Fibroblast of upper back skin (primary cell): ENCODE measurements at regions not wholly inside any gene's neighbourhood (a gene's known extent, or its start where the extent isn't known, plus 50 kb on each side); places are given as distances from the start of the nearest gene placed in this dataset.
A peak's percentile ranks its signal among the peaks of the same experiment; 100 is the strongest.

Source experiments
- DNase-seq: peaks from one replicate; pipeline ENCODE4 v3.0.0-alpha.2; 2013

DNA sequence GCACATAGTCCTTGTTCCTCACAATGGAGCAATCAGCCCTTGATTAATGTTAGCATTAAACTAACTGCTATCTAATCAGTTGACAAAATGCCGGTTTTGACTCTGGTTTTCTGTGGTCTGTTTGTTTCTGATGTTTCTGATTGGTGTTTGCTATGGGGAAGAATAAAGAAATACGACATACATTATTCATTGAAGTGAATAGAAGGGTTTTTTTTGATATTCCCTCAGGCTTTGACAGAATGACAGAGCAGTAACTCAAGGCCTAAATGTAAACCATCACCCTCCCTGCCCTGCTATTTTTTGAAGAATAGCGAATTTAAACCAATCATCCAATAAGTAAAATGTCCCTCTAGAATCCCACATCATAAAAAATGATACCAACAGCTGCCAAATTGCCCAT lies 65.5 kb upstream of the HS3ST1 start:
- no peak for DNase-seq

DNA sequence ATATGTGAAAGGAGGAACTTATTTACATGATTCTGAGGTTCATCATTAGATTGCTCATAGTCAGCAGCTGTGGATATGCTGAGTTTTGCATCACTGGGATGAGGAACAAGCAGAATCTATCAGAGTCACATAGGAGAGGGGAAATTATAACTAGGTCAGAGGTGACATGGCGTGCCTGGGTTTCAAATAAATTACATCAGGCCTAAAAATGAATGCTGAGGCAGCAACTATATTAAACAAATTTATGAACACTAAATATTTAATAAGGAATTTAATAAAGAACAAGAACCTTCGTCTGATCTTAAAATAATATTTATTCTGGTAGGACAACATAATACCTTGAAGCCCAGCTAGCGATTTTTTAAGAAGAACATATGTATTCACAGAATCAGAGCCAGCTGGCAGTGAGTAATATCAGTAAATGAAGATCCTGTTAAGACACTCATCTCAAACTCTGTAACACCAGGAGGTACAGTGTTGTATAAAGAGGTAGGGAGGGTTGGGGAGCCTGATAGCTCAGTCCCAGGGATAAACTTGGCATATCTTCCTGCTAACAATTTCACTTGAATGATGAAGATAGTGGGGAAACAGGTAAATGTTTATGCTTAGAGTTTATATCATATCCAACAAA lies 60.9 kb upstream of the HS3ST1 start:
- DNase-seq, result no peak

DNA sequence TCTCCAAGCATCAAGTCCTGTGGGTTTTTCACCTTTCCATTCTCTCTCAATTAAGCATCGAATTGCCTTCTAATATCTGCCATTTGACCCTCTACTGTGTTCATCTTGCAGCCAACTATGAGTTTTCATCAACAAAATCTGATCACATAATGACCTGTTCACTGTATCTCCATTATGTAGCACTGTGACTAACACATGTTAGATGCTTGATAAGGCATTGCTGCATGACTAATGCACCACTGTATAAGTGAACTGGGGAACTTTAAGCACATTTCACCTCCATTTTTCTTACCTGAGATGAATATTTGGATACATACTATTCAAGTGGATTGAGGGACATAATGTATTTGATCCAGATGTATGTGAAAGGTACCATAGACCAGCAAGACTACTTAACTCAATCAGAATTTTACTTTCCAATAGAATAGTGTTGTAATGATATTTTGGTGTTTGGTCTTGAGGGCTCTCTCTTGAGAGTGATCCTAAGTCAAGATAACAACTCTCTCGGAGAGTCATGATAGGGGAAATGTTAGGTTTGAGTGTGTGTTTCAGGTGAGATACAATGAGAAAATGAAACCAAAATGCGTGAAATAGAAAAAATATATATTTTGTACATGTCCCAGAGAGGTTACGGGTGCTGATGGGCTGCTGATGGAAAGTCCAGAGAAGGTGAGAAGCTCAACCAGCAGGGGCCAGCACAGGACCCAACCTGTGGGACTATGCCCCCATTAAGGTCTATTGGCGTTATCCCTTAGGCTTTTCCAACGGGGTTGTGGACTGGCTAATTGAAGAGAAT lies 60.2 kb upstream of the HS3ST1 start:
- no peak for DNase-seq

DNA sequence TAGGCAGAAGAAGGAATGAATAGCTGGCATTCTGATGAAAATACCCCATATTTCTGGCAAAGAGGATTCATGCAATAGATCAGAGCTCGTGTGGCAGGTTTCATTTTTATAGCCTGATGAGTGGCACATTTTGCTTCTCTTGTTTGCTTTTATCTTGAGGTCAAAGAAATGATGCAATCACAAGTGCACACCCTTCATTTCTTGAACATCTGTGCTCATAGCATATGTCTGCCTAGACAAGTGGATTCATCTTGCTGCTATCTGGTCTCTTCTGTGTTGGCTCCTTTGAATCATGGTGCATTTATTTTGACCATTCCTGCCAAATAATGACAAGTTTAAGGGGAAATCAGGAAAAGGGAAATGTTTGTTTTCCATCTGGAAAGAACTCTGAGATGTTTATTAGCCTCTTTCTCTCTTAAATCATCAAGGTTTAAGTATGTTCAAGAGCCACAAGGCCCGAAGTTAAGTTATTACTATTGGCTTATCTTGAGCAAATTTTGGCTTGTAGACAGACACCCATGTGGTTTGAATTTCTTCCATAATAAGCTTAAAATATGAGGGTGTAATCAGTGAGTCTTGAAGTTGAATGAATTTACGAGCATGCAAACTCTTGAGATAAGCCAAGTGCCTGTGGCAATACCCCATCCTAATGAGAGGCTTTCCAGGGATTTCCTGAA lies 59.3 kb upstream of the HS3ST1 start:
- peak; percentile 31 for DNase-seq

DNA sequence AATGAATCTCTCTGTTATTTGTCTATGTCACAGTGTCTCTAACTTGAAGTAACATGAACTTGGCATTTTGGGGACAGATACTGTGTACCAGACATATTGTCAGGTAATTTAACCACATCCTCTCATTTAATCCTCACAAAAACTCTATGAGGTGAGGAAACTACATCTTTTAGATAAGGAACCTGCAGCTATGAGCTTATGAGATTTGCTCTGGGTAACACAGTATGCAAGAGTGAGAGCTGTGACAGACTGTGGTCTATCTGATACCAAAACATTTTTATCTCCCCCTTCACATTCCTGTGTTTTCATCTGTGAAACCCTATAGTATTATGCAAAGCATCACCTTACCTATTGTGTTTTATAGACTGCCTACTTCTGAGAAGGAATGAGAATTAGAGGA lies 58.4 kb upstream of the HS3ST1 start:
- no peak for DNase-seq

DNA sequence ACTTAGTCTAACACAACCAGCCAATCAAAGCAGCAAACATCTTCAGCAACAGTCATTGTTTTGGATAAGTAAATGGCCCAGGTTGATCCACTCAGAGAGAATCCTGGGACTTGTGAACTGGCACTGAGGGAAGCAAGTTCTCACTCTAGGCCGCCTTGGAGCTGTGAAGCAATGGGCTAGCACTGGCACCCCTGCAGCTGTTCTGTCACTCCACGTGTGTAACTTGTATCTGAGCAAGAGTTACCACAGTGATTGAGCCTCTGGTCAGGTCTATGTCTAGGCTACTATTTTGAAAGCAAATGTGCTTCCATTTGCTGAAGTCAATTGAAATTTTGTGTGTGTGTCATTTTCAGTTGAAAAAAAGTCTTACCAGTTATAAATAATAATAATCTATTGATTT lies 57.2 kb upstream of the HS3ST1 start:
- DNase-seq, result no peak

DNA sequence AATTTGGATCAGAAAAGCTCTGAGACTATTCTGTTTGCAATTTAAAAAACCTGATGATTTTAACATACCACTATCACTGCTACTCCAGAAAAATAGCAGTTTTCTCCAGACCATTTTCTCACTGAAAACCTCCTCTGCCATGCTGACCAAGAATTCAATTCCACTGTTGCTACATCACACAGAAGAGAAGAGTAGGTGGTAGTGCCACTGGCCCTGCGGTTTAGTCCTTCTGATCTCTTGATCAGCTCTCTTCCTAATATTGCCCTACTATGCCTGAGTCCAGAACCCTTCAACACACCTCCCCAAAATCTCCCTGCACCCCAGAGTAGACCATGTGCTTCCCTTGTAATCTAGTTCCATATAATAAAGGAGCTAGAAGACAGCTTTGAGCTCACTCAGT lies 55.8 kb upstream of the HS3ST1 start:
- no peak for DNase-seq

DNA sequence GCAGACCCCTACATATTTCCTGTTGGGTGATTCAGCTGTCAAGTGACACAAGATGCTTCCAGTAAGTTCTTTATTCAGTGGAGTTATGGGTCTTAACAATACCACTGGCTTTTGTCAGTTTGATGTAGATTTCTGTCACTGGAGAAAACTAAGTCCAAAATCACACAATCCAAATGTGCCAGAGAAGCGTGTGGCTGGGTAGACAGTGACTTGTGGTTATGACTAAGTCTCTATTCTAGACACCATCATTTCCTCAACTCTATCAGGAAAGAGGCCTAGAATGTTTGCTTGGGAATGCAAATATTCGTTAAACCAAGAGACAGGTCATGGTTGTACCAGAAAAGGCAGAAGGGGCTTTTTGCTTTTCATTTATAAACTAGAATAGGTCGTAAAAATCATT lies 54.4 kb upstream of the HS3ST1 start:
- no peak for DNase-seq

DNA sequence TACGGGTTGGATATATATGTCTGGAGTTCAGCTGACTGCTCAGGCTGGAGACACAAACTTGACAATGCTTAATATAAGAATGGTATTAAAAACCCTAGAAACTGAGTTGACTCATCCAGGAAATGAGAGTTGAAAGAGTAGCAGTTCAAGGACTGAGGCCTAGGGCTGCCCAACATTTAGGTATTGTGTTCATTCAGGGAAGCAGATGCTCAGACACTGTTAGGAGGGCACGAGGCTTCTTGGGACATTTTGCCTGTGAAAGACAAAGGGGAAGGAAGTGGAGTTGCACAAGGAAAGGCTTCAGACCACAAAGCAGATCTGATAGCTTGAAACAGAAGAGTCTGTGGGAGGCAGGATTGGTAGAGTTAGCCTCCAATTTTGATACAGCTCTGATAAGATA lies 52.0 kb upstream of the HS3ST1 start:
- no peak for DNase-seq
